GM18873 (cell line): ENCODE measurements at regions not wholly inside any gene's neighbourhood (a gene's known extent, or its start where the extent isn't known, plus 50 kb on each side); places are given as distances from the start of the nearest gene placed in this dataset.
"Not testable (repeated sequence)": the region's sequence is repeated elsewhere in the genome, so short reads cannot be mapped to it uniquely, and the experiment has no call there.

ENCODE experiments used
- ATAC-seq: cut with Tn5 transposase; IDR thresholded peaks from one replicate; pipeline ENCODE4 v1.9.1; 2021; ENCODE audit warnings: mild to moderate bottlenecking, moderate library complexity, moderate number of reproducible peaks; ENCODE audit not compliant: unreplicated experiment, low FRiP score

DNA sequence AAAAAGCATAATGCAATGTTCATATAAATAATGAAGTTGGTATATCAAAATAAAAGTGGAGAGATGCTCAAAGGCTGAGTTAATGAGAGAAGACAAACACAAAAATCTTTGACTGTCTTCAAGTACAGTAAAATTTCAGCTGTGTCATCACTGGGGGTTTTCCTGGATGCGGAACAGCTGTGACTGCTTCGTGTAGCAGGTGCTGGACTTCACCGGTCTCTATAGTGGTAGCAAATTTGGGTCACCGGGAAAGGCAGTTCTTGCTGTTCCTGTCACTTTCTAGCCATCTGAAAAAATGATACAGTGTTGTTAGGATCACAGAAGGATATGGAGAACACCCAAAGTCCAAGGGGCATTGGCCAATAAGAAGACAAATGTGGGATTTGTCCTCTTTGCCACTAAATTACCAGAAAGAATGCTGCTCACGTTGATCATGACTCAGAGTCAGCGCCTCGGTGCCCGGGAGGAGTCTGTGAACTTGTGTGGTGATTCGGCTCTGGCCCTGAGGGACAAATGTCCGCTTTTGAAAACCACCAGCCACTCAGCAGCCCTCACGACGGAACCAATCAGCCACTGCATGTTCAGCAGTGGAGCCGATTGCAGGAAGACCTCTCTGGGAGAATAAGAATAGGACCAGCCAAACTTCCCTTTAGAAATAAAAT is 230.1 kb upstream of the FAT1 start:
- ATAC-seq = no peak

DNA sequence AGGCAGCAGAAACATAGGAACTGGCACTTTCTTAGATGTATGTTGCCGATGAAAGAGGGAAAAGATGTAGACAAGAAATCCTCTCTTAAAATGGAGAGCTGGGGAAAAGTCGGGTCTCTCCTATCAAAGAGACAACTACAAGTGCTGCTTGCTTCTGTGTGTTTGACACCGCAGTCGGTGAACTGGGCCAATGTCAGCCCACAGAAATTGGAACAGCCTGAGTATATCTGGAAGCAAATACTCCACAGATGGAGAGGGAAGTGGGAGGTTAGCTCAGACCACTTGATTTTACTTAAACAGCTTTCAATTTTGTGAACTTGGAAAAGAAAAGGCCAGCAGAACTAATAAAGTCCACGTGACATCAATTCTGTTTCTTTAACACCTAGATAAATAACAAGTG is 230.9 kb upstream of the FAT1 start:
- no peak for ATAC-seq

GRCh38 chr4:186954956-186955355 is 231.3 kb upstream of the FAT1 start:
- ATAC-seq = no peak

DNA sequence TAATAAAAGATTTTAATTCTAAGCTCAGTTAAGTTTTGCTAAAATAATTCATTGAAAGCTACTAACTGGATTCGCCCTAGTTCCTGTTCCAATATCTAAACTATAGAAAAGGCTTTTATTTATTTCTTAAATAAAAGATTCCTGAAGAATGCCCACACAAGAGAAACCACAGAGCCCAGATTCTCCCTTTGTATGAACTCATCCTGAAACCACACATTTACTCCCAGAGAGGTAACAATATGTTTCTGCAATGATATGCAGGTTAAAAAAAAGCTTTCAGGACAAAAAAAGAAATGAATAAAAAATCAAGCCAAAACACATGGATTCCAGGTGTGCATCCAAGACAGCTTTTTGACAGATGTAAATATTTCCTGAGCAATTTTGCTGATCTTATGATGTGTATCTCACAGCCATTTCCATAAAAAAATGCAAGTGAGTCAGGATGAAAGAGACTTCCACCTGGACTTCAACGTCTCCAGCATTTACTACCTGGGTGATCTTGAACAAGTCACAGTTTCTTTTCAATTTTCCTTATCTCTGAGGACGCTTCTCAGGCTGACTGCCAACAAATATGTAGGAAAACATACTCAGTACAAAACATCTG is 234.4 kb upstream of the FAT1 start:
- ATAC-seq = no peak

GRCh38 chr4:186958726-186959350 is 235.2 kb upstream of the FAT1 start:
- ATAC-seq = no peak

GRCh38 chr4:186979961-186980745 is 256.5 kb upstream of the FAT1 start:
- ATAC-seq = no peak

GRCh38 chr4:186981161-186981560 is 257.5 kb upstream of the FAT1 start:
- no peak for ATAC-seq

DNA sequence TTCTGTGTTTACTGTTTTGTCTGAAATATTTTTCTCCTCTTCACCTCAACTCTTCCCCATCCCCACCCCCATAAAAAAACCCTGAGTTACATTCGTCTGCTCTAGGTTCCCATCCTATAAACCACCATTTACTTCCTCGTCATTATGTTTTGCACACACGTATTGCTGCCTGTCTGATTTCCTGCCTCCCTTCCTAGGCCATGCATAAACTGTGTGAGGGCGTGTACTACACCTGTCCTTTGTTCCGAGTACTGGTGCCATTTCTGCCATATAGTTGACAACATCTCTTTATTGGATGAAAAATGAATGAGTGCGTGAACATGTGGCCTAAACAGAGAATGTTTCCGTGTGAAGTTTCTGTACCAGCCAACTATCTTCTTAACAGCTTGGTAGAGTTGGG is 258.5 kb upstream of the FAT1 start:
- ATAC-seq = no peak

GRCh38 chr4:186984105-186984644 is 260.5 kb upstream of the FAT1 start:
- no peak for ATAC-seq

GRCh38 chr4:186999686-187000085 is 276.0 kb upstream of the FAT1 start:
- ATAC-seq = no peak

DNA sequence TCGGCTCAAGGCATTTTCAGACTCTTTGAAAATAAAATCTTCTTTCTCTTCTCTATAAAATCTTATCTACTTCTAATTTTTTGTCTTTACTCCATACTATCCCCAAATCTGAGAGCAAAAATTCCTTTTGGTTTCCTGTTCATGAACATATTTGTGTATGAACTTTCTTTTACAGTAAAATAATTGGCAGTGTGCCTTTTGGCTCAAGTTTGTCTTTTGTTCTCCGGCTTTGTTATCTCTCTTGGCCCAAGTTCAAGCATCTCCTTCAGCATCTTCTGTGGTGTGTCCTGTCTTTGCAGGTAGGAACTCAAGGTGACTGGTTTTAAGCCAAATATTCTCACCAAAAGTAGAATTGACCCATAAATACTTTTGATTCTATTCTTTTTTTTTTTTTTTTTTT is 276.6 kb upstream of the FAT1 start:
- ATAC-seq = no peak

GRCh38 chr4:187002133-187002532 is 278.5 kb upstream of the FAT1 start:
- not testable (repeated sequence) for ATAC-seq

DNA sequence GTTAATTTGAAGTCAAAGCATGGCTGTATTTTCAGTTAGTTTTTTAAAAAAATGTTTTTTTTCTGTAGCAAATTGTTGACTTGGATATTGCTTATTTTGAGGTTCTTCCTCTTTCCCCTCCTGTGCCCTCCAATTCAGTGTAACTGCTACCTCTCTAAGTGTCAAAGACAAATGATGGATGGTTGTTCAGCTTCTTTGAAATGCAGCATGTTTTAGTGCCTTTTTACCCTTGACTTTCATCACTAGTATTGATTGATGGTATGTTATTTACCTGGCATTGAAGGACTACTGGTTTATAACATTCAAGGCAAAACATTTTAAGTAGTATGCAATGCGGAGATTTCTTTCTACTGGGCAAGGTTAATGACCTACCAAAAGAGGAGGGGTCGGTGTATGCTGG is 281.0 kb upstream of the FAT1 start:
- ATAC-seq = no peak

GRCh38 chr4:187006189-187006618 is 282.5 kb upstream of the FAT1 start:
- ATAC-seq = no peak

DNA sequence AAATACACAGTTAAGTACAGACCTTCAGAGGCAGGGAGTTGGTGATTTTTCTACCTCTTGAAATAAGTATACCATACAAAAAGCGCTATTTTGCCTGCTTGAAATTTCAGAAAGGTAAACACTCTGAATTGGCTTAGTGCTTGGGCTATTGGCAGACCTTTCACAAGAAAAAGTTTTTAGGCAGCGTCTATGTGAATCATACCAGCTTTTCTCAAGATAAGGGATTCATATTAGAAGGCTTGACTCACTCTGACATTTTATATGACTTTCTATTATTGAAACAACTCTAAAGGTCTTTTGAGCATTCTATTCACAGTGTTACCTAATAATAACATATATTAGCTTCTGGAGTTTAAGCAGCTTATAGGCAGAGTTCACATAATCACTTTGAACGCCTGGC is 286.4 kb upstream of the FAT1 start:
- no peak for ATAC-seq

DNA sequence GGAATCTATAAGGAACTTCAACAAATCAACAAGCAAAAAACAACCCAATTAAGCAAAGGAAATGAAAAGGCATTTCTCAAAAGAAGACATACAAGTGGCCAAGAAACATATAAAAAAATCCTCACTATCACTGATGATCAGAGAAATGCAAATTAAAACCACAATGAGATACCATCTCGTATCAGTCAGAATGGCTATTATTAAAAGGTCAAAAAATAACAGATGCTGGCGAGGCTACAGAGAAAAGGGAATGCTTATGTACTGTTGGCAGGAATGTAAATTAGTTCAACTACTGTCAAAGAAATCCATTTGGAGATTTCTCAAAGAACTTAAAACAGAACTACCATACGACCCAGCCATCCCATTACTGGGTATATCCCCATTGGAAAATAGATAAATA is 292.4 kb upstream of the FAT1 start:
- ATAC-seq = no peak

DNA sequence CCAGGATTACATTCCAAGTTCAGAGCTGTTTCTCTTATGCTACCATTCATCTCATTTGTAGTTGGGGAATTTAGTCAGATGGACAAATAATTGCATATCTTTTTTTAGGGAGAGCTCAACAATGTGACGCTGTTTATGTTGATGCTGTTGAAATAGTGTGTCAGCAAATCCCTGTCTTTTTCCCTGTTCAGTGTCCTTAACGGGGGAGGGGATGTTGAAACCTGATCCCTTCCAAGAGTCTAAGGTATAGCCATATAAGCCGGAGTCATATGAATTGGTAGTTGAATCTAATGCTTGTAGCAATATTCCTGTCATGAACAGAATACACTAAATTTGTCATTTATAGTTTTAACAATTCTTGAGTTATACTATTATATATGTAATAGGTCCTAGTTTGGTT is 293.5 kb upstream of the FAT1 start:
- ATAC-seq = no peak

- ATAC-seq = no peak
These were observed 296.2 kb upstream of the FAT1 start for GRCh38 chr4:187019896-187020295.

DNA sequence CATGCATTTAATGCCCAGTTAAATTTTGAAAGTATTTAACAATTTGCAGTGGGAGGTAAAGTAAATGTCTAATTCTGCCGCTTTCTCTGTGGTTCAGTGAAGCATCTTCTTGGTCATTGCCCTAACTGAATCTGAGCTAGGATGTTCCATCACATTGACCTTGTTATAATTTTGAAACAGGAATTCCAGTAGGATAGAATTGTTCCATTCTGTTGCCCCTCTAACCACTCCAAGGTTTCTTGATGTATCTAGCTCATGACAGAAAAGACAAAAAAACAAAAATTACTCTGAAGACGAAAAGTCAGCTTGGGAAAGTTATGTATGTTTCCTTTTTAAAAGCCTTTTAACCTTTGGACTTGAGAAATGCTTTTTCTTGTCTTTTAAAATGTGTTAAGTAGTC is 297.0 kb upstream of the FAT1 start:
- no peak for ATAC-seq

GRCh38 chr4:187021436-187022205 is 298.0 kb upstream of the FAT1 start:
- no peak for ATAC-seq
